Astrocyte of the spinal cord (primary cell): ENCODE measurements at regions not wholly inside any gene's neighbourhood (a gene's known extent, or its start where the extent isn't known, plus 50 kb on each side); places are given as distances from the start of the nearest gene placed in this dataset.
A peak's percentile ranks its signal among the peaks of the same experiment; 100 is the strongest.

Source experiments
- DNase-seq: peaks from one replicate; pipeline ENCODE4 v3.0.0; 2011; ENCODE audit warnings: low read depth, low spot score
- H3K4me3 ChIP-seq: 2 replicates; pipeline ENCODE4 v1.5.1; 2011; ENCODE audit warnings: low read depth, mild to moderate bottlenecking, low read length, moderate library complexity
- CTCF ChIP-seq: IDR thresholded peaks from 2 replicates; pipeline ENCODE4 v1.5.1; 2012; ENCODE audit warnings: low read depth, mild to moderate bottlenecking, low read length, inconsistent platforms
- in situ Hi-C: cut with HindIII; loops from 2 replicates; pipeline ENCODE4 v1.10.0; 2017; ENCODE audit warnings: low sequenced_read_pairs

DNA sequence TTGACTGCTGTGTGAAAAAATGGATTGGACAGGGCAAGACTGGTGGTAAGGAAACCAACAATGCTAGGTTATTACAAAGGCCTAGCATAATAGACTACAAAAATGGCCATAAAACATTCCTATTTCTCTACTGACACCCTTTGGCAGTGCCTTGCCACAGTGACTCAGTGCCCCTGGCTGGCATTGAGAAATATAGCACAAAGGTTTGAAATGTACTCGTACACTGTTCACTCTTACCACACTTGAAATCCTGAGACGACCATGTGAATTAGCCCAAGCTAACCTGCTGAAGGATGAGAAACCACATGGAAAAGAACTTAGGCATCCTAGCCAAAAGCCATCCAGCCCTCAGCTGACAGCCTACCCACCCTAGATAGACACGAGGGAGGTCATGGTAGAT lies 149.8 kb upstream of the PALMD start:
- DNase-seq, result peak; percentile 24
- no peak overlapping the region for H3K4me3 ChIP-seq
- no peak for TF ChIP-seq CTCF
- in situ Hi-C loops, result no loop called here

DNA sequence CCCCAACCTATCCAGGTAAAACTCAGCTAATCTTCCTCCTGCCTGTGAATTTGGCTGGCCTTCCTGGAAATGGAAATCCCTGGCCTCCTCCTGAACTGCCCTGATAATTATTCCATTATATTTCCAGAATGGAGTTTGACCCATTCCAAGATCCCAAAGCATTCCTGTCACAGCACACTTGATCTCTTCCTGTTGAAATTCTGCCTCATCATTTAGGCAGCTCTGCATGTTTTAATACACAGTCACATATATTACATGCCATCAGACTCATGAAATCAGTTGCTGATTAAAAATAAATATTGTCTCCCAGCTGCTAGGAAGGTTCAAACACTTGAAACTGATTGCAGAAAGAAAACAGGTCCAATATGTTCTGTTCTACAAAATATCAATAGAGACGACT lies 148.2 kb upstream of the PALMD start:
- no peak for TF ChIP-seq CTCF
- in situ Hi-C loops, result no loop called here
- H3K4me3 ChIP-seq, result no peak overlapping the region
- no peak for DNase-seq

- no peak overlapping the region for H3K4me3 ChIP-seq
- no peak for TF ChIP-seq CTCF
- in situ Hi-C loops, result no loop called here
- DNase-seq, result no peak
Measured at GRCh38 chr1:99500541-99500940, 145.4 kb upstream of the PALMD start.

DNA sequence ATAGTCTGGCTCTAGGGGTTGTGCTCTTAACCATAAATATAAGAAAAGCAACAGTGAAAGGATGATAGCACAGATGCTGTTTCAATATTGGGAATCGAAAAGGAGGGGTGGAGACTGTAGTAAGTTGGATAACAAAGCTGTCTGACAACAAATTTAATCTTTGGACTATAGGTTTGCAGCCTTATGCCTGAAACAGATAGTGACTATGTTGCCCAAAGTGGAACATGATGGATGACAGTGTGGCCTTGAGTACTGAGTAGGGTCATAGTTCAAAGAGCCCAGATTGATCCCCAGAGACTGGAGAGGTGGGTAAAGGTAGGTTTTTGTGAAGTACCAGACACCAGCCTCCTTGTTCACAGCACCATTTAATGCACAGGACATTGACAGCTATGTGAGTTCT lies 144.0 kb upstream of the PALMD start:
- TF ChIP-seq CTCF, result no peak
- no peak overlapping the region for H3K4me3 ChIP-seq
- DNase-seq, result no peak
- in situ Hi-C loops, result no loop called here

- in situ Hi-C loops, result no loop called here
- no peak overlapping the region for H3K4me3 ChIP-seq
- DNase-seq, result no peak
- TF ChIP-seq CTCF, result no peak
Measured at GRCh38 chr1:99502400-99502799, 143.5 kb upstream of the PALMD start.

DNA sequence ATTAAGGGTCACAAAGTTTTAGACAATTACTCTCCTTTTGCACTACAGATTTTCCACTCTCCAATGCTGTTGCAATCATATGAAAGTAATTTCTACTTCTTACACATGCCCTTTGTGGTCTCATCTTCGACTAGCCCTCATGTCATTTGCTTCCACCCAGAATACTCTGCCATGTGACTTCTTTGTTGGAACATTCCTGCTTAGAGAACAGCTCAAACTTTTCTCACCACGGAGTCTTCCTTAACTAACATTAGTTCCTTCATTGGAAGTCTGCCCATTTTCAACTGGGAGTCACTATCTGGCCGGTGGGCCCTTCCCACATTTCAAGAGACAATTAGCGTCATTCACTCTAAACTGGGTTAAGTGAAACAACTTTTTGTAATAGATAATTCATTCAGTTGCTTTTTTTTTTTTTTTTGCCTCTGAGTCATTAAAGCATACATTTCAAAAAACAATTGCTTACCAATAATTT lies 142.6 kb upstream of the PALMD start:
- TF ChIP-seq CTCF, result no peak
- in situ Hi-C loops, result no loop called here
- DNase-seq, result peak; percentile 71
- no peak overlapping the region for H3K4me3 ChIP-seq

DNA sequence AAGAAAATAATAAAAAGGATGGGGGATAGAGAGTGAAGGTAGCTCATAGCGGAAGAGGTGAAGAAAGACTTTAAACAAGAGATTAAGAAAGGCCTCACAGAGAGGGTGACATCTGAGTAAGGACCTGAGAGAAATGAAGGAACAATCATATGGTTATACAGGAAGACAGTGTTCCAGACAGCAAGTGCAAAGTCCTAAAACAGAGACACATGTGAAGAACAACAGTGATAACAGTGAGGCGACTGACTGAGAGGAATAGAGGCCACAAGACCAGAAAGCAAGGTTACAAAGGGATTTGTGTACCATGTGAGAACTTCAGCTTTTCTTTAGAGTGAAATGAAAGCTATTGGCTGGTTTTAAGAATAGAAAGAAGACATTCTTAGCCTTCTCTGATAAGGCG lies 141.6 kb upstream of the PALMD start:
- in situ Hi-C loops, result no loop called here
- DNase-seq, result no peak
- TF ChIP-seq CTCF, result no peak
- no peak overlapping the region for H3K4me3 ChIP-seq
